Activated CD4-positive, alpha-beta T cell treated with anti-CD3 and anti-CD28 coated beads, Interleukin-2, Interleukin-6, amounts not matched to agents 100 ng/mL and 50 ng/mL, durations not matched to agents 16 hours and 8 hours (primary cell): ENCODE measurements at regions not wholly inside any gene's neighbourhood (a gene's known extent, or its start where the extent isn't known, plus 50 kb on each side); places are given as distances from the start of the nearest gene placed in this dataset.
"Not testable (repeated sequence)": the region's sequence is repeated elsewhere in the genome, so short reads cannot be mapped to it uniquely, and the experiment has no call there.

ENCODE experiments used
- DNase-seq: peaks from one replicate; pipeline ENCODE4 v3.0.0-alpha.2; 2020

DNA sequence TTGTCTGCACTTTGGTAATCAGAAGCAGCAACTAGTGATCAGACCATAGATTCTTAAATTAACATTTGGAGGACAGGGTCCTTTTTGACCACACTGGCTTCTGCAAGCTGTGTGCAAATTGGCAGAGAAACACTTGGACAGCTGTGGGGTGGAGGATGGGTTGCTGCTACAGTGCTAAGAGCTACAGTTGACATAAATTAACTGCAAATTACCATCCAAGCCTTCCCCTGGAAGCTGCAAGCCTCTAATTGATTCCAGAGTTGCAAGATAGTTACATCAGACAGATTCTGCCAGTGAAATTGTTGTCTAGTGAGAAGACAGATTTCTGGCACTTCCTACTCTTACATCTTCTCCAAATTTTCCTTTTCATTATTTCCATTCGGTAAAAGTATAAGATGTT lies 517.7 kb downstream of the DIRAS2 start:
- DNase-seq, result no peak

GRCh38 chr9:90127923-90128322 lies 514.7 kb downstream of the DIRAS2 start:
- no peak for DNase-seq

- DNase-seq, result no peak
Observed at GRCh38 chr9:90128587-90129190, 513.9 kb downstream of the DIRAS2 start.

- no peak for DNase-seq
Observed at GRCh38 chr9:90129446-90129845, 513.2 kb downstream of the DIRAS2 start.

GRCh38 chr9:90131568-90131967 lies 511.1 kb downstream of the DIRAS2 start:
- DNase-seq, result no peak

DNA sequence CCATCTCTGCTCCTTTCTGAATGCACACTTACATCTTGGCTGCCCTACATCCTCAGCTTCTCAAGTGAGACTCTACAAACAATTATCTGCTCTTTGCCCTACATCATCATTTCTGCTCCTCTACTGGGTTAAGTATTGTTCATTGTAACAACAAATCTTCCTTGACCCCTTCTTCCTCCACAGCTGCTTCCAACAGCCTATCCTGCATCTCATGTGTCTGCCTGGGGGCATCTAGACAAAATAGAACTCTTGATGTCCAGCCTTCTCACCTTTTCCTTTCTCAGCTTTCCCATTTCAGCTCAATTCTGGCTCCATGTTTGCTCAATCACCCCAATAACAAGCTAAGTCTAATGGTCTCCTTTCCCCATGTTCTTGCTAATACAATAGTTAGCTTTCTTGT lies 509.8 kb downstream of the DIRAS2 start:
- DNase-seq, result no peak

DNA sequence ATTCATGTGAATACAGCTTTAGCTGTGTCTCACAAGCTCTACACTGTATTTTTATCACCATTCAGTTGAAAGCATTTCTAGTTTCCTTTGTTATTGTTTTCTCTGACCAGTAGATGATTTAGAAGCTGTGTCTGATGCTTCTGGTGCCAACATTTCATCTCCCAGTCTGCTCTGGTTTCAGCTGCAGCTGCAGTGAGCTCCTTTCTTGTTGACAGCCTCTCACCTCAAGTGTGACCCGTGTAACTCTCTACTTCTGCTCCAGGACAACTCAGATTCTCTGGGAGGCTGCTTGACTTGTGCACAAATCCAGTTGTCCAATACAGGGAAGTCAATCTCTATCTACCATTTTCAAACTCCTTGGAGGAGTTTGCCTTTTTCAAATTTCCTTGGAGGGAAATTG lies 504.8 kb downstream of the DIRAS2 start:
- DNase-seq, result no peak

- DNase-seq, result no peak
Observed at GRCh38 chr9:90140131-90140818, 502.3 kb downstream of the DIRAS2 start.

DNA sequence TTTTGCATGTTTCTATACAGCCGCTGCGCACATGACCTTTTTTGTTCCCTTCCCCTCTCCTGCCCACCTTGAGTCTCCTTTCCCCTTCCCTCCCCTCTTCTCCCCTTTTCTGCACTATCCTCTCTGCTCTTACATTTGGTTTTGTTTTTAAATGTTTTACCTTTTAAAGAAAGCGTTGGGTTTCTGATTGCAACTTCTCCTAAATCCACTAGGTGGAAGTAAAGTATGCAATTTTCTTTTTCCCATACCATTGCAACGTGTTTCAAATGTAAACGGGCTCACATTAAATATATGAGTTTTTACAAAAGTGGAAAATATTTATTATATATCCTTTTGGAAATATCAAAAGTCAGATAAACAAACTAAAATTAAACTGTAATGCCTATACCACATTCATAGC lies 500.9 kb downstream of the DIRAS2 start:
- DNase-seq, result no peak

- peak; percentile 53 for DNase-seq
Observed at GRCh38 chr9:90142580-90142979, 500.0 kb downstream of the DIRAS2 start.

GRCh38 chr9:90147426-90147825 lies 495.2 kb downstream of the DIRAS2 start:
- DNase-seq, result no peak

DNA sequence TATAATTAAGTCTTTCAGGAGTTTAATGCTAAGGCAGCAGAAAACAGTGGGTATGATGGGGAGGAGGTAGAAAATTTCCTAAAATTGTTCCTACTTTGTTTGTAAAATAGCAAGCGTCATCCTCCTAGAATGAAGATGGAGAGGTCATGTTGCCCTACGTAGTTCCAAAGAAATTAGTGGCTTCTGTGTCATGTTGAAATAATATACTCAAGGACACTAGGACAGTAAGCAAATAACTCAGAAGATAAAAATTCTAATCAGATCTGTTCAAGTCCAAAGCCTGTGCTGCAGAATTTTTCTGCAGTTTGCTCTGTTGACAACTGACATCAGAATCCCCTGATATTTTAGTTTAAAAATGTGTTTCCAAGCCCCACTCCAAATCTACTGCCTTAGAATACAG lies 486.3 kb downstream of the DIRAS2 start:
- no peak for DNase-seq

DNA sequence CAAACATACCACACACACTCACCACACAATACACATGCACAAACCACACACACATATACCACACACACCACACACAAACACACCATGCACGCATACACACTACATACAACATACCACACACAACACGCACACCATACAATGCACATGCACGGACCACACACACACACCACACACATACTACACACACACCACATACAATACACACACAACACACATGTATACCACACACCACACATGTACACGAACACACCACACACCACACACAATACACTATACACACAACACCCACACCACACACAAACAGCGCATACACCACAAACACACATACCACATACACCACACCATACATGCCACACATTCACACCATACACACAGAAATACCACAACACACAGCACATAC lies 480.3 kb downstream of the DIRAS2 start:
- no peak for DNase-seq

- DNase-seq, result no peak
Observed at GRCh38 chr9:90162819-90163218, 479.8 kb downstream of the DIRAS2 start.

- no peak for DNase-seq
Observed at GRCh38 chr9:90165281-90165680, 477.3 kb downstream of the DIRAS2 start.

DNA sequence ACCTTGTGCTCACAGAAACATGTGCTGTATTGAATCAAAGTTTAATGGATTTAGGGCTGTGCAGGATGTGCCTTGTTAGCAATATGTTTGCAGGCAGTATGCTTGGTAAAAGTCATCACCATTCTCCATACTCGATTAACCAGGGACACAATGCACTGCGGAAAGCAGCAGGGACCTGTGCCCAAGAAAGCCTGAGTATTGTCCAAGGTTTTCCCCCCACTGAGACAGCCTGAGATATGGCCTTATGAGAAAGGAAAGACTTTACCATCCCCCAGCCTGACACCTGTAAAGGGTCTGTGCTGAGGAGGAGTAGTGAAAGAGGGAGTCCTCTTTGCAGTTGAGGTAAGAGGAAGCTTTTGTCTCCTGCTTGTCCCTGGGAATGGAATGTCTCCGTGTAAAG lies 476.2 kb downstream of the DIRAS2 start:
- DNase-seq, result not testable (repeated sequence)

GRCh38 chr9:90167914-90168313 lies 474.7 kb downstream of the DIRAS2 start:
- no peak for DNase-seq

- DNase-seq, result no peak
Observed at GRCh38 chr9:90169490-90169889, 473.1 kb downstream of the DIRAS2 start.

GRCh38 chr9:90173935-90174334 lies 468.7 kb downstream of the DIRAS2 start:
- not testable (repeated sequence) for DNase-seq

GRCh38 chr9:90174346-90174745 lies 468.3 kb downstream of the DIRAS2 start:
- DNase-seq, result not testable (repeated sequence)

GRCh38 chr9:90175257-90175656 lies 467.4 kb downstream of the DIRAS2 start:
- DNase-seq, result no peak

DNA sequence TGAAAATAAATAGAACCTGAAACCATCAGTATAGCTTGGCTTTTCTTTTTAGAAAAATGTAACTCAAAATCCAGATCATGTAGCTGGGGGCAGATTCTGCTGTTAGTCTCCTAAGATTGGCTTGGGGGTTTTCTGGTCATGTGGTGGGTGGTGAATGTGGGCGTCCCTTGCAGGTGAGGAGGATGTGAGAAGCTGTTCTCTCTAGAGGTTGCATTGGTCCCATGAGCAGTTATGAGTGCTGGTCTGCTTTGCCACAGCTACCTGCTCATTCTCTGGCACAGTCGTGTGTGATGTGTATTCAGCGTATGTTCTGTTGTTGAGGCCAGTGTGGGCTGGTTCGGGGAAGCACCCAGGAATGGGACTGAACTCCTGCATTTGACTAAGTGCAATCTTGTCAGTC lies 466.8 kb downstream of the DIRAS2 start:
- DNase-seq, result no peak

GRCh38 chr9:90176901-90177300 lies 465.7 kb downstream of the DIRAS2 start:
- no peak for DNase-seq

- no peak for DNase-seq
Observed at GRCh38 chr9:90180381-90180780, 462.2 kb downstream of the DIRAS2 start.

DNA sequence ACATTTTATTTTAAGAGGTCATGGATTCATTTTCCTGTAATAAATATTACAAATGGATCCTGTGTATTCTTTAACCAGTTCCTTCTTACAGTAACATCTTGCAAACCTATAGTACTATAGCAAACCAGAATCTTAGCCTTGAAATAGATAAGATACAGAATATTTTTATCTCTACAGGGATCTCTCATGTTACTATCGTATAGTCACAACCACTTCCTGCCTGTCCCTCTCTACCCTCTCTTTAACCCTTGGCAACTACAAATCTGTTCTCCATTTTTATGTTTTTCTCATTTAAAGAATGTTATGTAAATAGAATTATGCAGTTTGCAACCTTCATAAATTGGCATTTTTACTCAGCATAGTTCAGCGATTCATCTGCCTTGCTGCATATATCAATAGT lies 454.0 kb downstream of the DIRAS2 start:
- DNase-seq, result no peak
